ENCODE measurements at regions not wholly inside any gene's neighbourhood (a gene's known extent, or its start where the extent isn't known, plus 50 kb on each side); places are given as distances from the start of the nearest gene placed in this dataset.
"Not testable (repeated sequence)": the region's sequence is repeated elsewhere in the genome, so short reads cannot be mapped to it uniquely, and the experiment has no call there.

- peak; percentile 40; the same call in 1 of the 2 replicates for TF ChIP-seq ZNF8 (CRISPR knock-in tag; IDR thresholded peaks at IDR 0.05)
- peak; percentile 100 for ATAC-seq
These were observed 2654.9 kb upstream of the DEFB115 start for GRCh38 chr20:28602403-28603217.

DNA sequence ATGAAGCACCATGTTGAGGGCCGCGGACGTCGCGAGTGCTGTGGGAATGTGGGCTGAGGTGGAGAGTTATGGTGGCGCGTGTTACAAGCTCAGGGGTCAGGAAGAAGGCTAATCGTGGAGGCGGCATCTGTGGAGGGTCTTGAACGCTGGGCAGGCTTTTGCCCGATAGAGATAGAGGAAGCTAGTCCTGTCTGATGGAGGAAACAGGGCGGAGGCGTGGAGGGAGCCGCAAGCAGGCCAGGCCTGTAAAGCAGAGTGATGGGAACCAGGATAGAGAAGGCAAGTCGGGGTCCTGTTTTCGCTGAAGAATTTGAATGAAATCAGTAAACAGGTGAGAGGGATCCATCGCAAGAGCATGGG lies 2654.3 kb upstream of the DEFB115 start:
- not testable (repeated sequence) for ATAC-seq

DNA sequence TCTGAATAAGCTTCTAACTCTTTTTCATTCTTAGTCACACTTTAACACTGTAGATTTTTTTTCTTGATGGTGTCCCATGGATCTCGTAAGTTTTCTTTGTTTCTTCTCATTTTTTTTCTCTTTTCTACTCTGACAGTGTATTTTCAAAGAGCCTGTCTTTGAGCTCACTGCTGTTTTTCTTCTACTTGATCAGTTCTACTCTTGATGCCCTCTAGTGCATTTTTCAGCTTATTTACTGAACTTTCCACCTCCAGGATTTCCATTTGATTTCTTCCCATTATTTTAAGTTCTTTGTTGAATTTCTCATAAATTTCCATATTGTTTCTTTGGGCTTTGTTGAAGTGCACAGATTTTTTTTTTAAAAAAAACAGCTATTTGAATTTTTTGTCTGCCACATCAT lies 2641.1 kb upstream of the DEFB115 start:
- no peak for ATAC-seq
- no peak for TF ChIP-seq ARNTL (CRISPR knock-in tag; IDR thresholded peaks at IDR 0.05; ENCODE audit: borderline replicate concordance, low read depth)
- no peak for TF ChIP-seq GLIS3 (CRISPR knock-in tag; IDR thresholded peaks at IDR 0.05)

DNA sequence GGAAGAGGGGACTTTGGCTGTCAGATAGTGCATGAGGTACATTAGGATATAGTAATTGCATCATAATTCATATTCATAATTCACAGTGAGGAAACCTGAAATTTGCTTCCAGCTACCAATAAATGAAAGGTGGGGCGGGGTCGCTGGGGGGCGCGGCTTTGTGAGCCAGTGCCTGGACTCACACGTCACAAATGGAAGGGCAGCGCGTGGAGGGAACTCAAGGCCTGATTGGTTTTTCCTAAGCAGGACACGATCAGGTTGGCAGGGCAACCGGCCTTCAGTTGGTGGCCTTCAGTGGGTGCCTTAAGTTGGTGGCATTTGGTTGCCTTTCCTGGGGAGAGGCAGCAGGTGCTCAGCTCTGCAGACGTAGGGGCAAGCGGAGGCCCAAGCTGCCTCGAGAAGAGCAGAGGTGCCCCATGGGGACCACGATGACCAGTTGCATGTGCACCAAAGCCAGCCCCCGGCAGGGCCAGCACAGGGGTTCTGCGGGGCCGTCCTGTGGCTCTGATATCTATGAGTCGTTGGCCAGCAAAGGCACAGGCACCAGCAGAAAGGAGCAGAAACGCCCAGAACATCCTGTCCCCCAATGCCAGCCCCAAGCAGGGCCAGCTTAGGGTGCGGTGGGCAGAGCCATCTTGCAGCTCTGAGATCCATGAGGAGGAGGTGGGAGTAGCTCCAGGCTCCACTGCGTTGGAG lies 2637.4 kb upstream of the DEFB115 start:
- ATAC-seq: not testable (repeated sequence)

GRCh38 chr20:28625112-28625511 lies 2632.4 kb upstream of the DEFB115 start:
- ATAC-seq: not testable (repeated sequence)

DNA sequence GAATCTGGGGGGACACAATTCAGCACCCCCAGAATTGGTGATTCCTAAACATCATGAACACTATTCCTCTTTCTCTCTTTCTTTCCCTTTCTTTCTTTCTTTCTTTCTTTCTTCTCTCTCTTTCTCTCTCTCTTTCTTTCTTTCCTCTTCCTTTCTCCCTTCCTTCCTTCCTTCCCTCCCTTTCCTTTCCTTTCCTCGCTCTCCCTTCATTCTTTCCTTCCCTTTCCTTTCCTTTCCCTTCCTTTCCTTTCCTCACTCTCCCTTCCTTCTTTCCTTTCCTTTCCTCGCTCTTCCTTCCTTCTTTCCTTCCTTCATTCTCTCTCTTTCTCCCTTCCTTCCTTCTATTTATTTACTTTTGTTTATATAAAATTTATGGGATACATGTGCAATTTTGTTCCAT lies 2616.6 kb upstream of the DEFB115 start:
- ATAC-seq: not testable (repeated sequence)

Measured in SK-N-SH treated with all-trans-retinoic acid at 6 μM for 48 hours (cell line).